ENCODE measurements at regions not wholly inside any gene's neighbourhood (a gene's known extent, or its start where the extent isn't known, plus 50 kb on each side); places are given as distances from the start of the nearest gene placed in this dataset.

DNA sequence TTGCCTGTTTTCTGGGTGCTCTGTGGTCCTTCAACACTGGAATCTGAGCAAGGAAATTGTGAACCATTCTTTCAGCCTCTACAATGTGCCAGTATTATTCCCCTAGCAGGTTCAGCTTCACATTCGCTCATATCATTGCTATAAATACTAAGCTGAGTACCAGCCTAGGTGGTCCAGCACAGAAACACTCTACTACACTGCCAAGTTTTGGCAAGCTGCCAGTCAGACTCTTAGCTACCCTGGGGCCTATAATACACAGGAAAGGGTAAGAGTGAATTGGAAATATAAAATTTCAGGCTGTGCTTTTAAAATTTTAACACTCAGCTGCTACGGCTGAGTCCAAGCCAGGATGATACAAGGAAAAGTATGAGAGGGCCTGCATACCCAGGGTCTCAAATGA lies 49.9 kb upstream of the PPP1R3A start:
- no peak for DNase-seq

Data from muscle of back (tissue), 3 donors.